ENCODE measurements at regions not wholly inside any gene's neighbourhood (a gene's known extent, or its start where the extent isn't known, plus 50 kb on each side); places are given as distances from the start of the nearest gene placed in this dataset.

- TF ChIP-seq CTCF (IDR thresholded peaks at IDR 0.05), result no peak
- TF ChIP-seq POLR2A (IDR thresholded peaks at IDR 0.05), result no peak
Measured at GRCh38 chr10:62475551-62475950, 101.4 kb downstream of the ZNF365 start.

All from testis (tissue), 2 donors.